NCI-H345 (cell line): ENCODE measurements at regions not wholly inside any gene's neighbourhood (a gene's known extent, or its start where the extent isn't known, plus 50 kb on each side); places are given as distances from the start of the nearest gene placed in this dataset.
A peak's percentile ranks its signal among the peaks of the same experiment; 100 is the strongest.
"Not testable (repeated sequence)": the region's sequence is repeated elsewhere in the genome, so short reads cannot be mapped to it uniquely, and the experiment has no call there.

Experiments used
- DNase-seq: peaks from one replicate; lab custom pipeline; 2025; lab: John Stamatoyannopoulos, UW

DNA sequence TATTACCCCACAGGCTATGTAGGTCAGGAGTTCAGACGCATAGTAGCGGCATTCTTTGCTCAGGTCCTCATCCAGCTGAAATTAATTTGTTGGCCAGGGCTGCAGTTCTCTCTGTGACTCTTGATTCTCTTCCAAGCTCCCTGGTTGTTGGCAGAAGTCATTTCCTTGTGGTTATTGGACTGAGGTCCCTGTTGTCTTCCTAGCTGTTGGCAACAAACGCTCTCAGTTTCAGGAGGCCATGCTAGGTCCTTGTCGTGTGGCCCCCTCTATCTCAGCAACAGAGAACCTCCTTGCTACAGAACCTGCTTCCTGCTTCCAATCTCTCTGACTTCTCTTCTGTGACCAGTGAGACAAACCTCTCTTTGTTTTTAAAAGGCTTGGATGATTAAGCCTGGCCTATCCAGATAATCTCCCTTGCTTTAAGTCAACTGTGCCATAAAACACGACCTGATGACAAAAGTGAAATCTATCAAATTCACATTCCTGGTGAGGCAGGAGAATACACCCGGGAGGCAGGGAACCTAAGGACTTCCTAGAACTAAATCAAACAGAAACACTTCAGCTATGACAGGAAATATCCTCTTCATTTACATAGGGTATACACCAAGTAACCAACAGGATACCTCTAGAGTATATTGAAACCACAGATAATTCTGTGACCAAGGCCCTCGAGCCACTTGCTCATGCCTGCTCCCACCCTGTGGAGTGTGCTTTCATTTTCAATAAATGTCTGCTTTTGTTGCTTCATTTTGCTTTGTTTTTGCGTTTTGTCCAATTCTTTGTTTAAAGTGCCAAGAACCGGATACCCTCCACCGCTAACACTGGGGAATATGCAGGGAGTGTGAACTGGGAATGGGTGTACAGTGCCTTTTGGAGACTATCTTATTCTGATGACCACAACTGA, 196.0 kb downstream of the BTBD3 start:
- DNase-seq = no peak

DNA sequence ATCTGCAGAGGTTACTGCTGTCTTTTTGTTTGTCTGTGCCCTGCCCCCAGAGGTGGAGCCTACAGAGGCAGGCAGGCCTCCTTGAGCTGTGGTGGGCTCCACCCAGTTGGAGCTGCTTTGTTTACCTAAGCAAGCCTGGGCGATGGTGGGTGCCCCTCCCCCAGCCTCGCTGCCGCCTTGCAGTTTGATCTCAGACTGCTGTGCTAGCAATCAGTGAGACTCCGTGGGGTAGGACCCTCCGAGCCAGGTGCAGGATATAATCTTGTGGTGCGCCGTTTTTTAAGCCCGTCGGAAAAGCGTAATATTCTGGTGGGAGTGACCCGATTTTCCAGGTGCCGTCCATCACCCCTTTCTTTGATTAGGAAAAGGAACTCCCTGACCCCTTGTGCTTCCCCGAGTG, 211.4 kb downstream of the BTBD3 start:
- DNase-seq = not testable (repeated sequence)

DNA sequence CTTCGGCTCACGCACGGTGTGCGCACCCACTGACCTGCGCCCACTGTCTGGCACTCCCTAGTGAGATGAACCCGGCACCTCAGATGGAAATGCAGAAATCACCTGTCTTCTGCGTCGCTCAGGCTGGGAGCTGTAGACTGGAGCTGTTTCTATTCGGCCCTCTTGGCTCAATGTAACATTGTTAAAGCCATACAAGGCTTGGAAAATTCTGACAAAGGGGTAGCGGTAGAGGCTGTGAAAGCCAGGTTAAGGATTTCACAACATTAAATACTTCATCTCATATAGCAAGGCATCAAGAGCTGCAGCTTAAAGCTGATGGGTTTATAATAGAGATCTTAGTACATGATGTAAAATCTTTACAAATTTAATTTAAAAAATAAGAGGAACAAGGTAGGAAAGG, 211.8 kb downstream of the BTBD3 start:
- DNase-seq = not testable (repeated sequence)

DNA sequence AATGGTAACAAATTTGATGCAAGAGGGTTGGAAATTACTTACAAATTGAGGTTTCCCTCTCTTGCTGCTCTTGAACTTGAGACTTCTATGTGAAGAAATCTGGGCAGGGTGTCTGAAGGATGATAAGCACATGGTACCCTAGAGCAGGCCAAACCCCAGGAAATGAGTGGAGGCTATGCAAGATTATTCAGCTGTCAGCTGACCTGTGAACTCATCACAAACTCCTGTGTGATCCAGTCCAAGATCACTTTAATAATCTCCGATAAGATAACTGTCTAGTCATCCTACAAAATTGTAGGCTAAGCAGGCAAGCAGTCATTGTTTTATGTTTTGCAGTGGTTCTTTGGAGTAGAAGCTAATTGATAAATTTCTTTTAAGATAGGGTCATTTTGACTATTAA, 213.1 kb downstream of the BTBD3 start:
- no peak for DNase-seq

DNA sequence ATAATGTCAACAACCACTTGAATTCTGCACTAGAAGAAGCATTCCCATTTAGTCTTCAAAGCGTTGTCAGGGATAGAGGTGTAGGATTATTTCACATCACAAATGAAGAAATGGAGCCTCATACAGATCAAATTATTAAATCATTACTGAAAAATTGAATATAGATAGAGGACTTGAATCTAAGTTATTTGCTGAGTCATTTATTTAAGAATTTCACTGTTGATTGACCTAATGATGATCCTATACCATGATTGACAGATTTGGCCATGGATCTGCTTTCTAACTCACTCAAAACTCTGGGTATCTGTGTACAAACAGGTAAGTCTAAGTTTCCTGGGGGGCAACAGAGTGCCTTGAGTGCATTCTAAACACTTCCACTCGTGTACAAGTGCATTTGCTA, 215.9 kb downstream of the BTBD3 start:
- DNase-seq = no peak

DNA sequence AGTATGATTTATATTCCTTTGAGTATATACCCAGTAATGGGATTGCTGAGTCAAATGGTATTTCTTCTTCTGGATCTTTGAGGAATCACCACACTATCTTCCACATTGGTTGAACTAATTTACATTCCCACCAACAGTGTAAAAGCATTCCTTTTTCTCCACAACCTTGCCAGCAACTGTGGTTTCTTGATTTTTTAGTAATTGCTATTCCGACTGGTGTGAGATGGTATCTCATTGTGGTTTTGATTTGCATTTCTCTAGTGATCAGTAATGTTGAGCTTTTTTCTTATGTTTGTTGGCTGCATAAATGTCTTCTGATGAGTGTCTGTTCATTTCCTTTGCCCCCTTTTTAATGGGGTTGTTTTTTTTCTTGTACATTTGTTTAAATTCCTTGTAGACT, 228.3 kb downstream of the BTBD3 start:
- DNase-seq = not testable (repeated sequence)

DNA sequence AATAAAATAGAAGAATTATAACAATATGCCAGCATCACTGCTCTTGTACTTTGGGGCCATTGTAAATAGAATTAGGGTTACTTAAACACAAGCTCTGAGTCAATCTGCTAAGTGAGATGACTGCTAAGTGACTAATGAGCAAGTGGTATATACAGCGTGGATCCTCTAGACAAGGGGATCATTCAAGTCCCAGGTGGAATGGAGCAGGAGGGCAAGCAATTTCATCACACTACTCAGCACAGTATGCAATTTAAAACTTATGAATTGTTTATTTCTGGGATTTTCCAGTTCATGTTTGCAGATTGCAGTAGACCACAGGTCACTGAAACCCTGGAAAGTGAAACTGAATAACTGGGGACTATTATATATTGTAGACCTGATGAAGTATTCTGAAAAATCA, 235.3 kb downstream of the BTBD3 start:
- DNase-seq = no peak

DNA sequence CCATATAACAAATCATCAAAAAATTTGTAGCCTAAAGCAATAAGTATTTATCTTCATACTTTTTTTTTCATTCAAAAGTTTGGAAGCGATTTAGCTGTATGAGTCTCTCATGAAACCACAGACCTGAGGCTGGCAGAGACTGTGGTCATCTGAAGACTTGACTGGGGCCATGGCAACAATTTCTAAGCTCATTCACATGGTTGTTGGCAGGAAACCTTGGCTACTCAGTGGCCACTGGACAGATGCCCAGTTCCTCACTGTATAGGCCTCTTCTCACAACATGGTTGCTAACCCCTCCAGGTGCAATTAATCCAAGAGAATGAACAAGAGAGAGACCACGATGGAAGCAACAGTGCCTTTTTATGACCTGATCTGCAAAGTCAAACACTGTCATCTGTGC, 235.9 kb downstream of the BTBD3 start:
- no peak for DNase-seq

DNA sequence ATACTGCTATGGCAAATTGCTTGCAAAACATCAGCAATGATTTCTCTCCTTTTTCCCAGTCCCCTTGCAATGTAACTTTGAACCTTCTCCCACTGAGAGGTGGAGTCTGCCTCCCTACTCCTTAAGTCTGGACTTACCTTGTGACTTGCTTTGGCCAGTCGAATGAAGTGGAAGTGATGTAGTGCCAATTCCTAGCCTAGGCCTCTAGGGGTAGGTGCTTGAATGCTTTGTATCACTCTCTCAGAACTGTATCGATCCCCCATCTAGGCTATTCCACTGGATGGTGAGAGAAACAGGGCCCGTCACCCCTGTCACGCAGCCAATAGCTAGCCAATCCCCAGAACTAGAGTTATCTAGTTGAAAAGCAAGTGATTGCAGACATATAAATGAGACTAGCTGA, 238.6 kb downstream of the BTBD3 start:
- no peak for DNase-seq

DNA sequence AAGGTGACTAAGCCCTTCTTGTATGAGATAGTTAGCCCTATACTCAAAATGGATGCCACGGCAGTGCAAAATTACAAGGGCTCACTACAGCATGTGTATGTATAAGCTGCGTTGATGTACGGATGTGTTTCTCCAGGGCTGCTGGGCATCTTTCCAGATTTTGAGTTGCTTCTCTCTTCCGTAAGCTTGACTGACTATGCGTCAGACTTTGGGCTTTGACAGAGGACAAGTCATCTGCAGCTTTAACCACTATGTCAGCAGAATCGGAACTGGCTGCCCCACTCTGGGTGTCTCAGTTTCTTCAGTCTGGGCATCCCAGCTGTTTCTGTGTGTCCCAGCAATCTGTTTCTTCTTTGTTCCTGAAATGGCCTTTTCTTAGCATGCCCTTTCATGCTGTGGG, 241.6 kb downstream of the BTBD3 start:
- no peak for DNase-seq

DNA sequence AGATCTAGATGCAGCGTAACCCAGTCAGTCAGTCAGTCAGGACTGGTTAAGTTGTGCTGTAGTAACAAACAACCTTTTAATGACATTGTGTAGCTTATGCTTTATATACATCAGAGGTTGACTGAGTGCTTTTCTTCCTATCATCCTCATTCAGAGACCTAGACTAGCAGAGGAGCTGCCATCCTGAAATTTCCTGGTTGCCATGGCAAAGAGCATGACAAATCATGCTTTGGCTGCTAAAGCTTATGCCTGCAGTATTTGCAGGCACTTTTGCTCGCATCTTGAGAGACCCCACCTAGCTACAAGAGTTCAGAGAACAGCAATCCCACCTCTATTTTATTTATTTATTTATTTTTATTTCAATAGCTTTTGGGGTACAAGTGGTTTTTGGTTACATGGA, 244.0 kb downstream of the BTBD3 start:
- no peak for DNase-seq

DNA sequence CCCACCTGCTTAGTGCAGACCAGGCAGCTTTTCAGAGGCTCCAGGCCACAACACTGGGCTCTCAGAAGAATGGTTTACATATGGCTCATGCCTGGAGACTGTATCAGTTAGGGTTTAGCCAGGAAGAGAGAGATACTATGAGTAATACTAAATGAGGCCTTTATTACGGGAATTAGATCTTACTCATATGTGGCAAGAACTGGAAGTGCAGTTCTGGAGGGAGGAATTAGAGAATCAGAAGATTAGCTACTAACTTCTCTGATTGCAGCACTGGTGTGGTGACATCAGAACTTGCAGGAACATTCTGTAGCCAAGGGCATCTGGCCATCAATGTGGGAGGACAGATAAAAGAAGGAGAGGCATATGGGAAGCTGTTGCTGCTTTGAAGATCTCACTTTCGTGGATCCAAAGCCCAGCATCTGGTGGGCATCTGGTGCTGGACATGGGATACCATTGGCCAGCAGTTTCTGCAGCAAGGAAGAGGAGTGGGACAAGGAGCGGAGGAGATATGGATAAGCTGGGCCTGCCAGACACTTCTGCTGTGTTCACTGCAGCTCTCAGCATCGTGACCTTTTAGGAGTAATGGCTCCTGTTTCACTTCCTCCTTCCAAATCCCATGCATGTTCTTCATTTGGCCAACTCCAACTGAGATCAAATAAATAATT, 248.5 kb downstream of the BTBD3 start:
- no peak for DNase-seq

DNA sequence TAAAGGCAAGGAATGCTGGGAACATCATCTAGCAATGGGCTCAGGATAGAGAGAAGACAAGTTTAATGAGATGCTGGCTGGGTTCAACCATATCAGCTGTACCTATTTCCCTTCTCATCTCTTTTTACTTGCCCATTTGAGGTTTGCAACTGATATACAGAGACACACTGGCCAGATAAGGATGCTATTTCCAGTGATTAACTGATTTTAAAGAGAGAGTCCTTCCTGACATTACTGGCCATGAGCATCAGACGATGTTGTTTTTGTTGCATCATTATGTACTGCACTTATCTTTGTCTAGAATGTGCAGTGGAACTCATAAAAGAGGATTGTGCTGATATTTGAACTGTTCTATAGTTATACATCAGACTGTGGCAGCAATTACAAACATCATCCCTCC, 252.7 kb downstream of the BTBD3 start:
- DNase-seq = no peak

DNA sequence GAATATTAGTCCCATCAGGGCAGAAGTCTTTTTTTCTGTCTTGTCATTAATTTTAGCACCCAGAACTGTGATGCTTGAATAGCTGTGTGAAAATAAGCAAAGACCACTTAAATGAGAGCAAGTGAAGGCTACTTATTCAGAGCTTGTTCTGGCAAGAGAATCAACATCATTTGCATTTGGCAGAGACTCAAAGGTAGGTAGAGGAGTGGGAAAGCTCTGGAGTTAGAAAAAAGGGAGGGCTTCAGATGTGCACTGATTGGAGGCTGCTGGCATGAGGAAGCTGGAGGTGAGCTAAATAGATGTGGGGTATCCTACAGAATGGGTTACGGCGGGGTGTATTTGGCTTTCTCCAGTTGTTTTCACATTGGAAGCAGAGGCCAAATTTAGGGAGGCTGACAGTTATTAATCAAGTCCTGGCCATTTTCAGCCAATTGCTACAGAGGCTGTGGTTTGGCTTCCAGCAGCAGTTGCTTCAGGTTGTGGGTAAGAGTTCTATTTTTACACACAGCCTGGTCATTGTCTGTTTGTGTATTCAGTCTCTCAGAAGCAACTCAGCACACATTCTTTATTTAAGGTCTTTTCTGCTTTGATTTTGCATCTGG, 254.3 kb downstream of the BTBD3 start:
- peak; percentile 87 for DNase-seq

DNA sequence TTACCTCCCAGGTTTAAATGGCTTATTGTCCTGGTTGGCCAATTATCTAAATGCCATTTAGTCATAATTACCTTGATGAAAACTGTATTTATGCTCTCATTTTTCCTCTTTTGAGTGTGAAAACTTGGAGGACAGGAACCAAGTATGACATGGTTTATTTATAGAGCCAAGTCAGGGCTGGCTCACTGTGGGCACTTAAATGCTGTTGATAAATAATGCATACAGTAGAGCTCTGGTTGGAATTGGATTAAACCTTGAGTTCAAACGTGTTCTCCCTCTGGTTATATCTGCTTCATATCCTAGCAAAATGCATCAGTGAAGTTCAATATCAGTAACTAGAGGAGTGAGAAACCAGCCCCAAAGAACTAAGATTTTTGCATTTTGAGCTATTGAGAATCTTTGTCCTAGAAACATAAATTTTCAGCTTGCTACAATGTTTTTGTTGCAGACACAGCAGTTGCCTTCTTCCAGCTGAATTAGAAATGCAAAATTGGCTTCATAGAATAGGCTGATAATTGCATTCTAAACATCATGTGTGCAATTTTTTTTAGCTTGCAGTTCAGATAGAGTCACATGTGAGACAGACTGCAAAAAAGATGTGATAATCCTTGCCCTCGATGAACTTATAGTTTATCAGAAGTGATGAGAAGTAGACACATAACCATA, 255.8 kb downstream of the BTBD3 start:
- DNase-seq = peak; percentile 19

DNA sequence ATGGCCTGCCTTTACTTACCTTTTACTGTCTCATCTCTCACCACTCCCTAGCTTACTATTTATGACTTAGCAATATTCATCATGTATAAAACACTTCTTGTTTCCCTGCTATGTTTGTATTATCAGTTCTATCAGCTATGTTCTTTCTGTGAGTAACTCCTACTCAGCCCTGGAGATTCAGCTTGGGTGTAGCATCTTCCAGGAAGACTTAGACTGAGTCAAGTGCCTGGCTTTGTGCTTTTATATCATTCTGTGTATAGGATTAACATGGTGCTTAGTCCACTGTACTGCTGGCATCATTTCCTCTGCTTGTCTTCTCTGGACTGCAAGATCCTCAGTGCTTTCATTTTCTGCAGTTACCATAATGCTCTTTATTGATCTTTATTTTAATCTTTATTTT, 257.8 kb downstream of the BTBD3 start:
- DNase-seq = no peak

DNA sequence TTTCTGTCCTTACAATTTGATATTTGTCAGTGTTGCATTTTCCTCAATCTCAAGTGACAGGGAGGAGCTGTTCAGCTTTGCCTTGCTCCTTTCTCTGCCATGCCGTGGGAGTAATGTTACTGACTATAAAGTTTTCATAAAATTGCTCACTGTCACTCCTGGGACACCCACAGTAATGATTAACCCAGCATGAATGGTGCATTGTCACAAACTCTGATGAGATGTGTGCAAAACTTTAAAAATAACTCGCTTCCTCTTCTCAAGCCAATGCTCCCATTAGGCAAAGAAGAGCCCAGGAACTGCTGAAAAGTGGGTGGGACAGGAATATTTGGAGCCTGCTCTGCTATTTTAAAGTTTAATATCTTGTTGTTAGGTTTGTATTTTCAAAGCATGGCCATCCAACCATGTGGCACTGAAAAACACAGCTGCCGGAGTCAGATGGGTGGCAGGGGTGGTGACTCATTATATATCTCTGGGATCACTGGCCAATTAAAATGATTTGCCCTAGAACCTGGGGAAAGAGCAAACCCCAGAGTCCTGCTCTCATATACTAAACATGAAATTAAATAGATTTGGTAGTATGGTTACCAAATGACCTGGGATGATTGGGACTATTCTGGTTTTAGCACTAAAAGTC, 260.1 kb downstream of the BTBD3 start:
- no peak for DNase-seq

DNA sequence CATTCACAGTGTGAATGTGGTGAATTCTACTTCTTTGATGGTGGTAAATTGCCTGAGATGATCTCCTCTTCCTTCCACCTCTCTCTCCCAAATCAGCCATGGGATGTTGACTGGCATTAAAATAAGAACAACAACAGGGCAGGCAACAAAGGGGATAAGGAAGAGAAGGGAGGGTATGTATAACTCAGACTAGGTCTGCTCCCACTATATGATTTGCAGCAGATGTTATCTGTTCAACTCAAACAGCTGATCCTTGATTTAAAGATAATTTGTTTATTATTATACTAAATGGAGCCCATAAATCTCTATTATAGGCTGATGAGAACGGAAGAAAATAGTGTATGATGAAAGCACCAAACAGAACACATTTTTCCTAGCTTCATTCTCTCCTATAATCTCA, 262.0 kb downstream of the BTBD3 start:
- DNase-seq = no peak

DNA sequence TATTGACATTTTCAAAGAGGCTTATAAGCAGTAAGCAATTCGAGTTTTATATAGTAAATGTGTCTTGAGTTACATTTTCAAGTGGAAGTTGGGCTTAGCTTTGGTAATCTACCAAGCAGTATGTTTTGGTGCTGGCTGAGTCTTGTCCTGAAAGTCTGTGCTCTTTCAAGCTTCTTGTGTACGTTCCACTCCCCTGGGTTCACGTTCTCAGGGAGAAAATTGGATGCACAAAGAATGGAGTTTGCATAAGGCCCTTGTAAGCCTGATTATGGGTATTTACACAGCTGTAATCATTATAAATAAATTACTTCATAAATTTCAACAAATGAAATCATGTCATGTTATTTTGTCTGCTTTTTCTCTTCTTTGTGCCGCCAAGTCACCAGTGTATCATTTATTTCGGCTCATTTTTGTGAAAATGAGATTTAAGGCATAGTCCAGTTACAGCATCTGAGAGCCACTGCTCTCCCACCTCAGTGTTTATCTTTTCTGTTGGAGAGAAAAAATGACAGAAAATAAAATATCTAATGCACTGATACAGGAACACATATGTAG, 262.5 kb downstream of the BTBD3 start:
- peak; percentile 28 for DNase-seq

DNA sequence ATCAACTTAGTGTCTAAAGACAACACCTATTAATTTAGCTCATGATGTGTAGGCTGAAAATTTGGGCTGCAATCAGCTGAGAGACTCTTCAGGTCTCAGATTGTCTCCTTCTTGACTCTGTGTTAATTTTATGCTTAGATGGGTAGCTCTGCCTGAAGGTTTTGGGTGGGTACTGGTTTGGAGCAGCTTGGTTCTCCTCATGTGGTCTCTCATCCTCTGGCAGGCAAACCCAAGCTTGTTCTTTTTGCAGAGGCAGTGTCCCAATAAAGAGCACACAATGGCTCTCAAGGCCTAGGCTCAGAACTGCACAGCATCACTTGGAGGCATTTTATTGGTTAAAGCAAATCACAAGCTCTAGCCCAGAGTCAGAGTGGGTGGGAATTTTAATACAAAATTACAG, 280.6 kb downstream of the BTBD3 start:
- DNase-seq = no peak

DNA sequence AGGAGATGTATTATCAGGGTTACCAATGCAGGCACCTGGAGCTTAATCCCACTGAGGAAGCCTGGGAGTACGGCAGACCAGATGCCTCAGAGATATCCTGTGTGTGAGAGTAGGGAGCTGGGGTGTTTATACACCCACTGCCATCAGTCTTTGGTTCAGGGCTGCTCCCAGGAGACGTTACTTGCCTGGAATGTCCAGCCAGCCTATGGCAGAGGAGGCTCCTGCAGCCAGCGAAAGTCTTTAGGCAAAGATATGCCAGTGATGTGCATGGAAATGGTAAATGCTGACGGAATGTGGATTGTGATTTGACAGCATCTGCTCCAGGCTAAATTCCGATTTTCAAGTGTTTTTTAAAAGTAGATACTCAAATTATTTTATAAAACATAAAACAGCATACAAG, 282.0 kb downstream of the BTBD3 start:
- DNase-seq = no peak
